ENCODE measurements at regions not wholly inside any gene's neighbourhood (a gene's known extent, or its start where the extent isn't known, plus 50 kb on each side); places are given as distances from the start of the nearest gene placed in this dataset.

GRCh38 chr6:119449331-119450156 is 100.0 kb upstream of the MAN1A1 start:
- TF ChIP-seq CTCF (IDR thresholded peaks at IDR 0.05) (no peak), POLR2A (IDR thresholded peaks at IDR 0.05) (no peak)

All from lower leg skin (tissue), 3 donors.